Neural cell (in vitro differentiated cells): ENCODE measurements at regions not wholly inside any gene's neighbourhood (a gene's known extent, or its start where the extent isn't known, plus 50 kb on each side); places are given as distances from the start of the nearest gene placed in this dataset.
A peak's percentile ranks its signal among the peaks of the same experiment; 100 is the strongest.

Source experiments
- H2AFZ ChIP-seq: fragments of 200-600, 300-800 bp; sonication (generic), shearing (Covaris generic); 2 replicates; pipeline ENCODE4 v1.6.0; 2014; ENCODE audit warnings: low read depth, mild to moderate bottlenecking, antibody characterized with exemption, low read length, moderate library complexity
- H3F3A ChIP-seq: fragments of 200-600 bp; shearing (Covaris generic); 2 replicates; pipeline ENCODE4 v1.6.1; 2016; ENCODE audit warnings: mild to moderate bottlenecking, moderate library complexity, mixed read lengths, antibody characterized with exemption, low read length; ENCODE audit not compliant: insufficient read depth, poor library complexity, severe bottlenecking
- H3K27ac ChIP-seq: fragments of 200-600, 300-800 bp; sonication (generic), shearing (Covaris generic); 2 replicates; pipeline ENCODE4 v1.5.1; 2014; ENCODE audit warnings: mild to moderate bottlenecking, low read length, moderate library complexity
- H3K27me3 ChIP-seq: fragments of 300-800, 200-600 bp; sonication (generic), shearing (Covaris generic); 2 replicates; pipeline ENCODE4 v1.6.0; 2014; ENCODE audit warnings: mild to moderate bottlenecking, low read depth, low read length, moderate library complexity; ENCODE audit not compliant: insufficient read depth
- H3K36me3 ChIP-seq: fragments of 300-800, 200-600 bp; sonication (generic), shearing (Covaris generic); 2 replicates; pipeline ENCODE4 v1.5.1; 2014; ENCODE audit warnings: mild to moderate bottlenecking, antibody characterized with exemption, low read length, moderate library complexity; ENCODE audit not compliant: insufficient read depth
- H3K4me2 ChIP-seq: fragments of 300-800, 200-600 bp; sonication (generic), shearing (Covaris generic); 2 replicates; pipeline ENCODE4 v1.6.0; 2014; ENCODE audit warnings: mild to moderate bottlenecking, low read length
- H3K4me3 ChIP-seq: fragments of 300-800, 200-600 bp; sonication (generic), shearing (Covaris generic); 2 replicates; pipeline ENCODE4 v1.5.1; 2014; ENCODE audit warnings: mild to moderate bottlenecking, low read length, moderate library complexity
- H3K79me2 ChIP-seq: fragments of 200-600 bp; shearing (Covaris generic); replicated peaks from 2 replicates; pipeline ENCODE4 v1.6.0; 2014; ENCODE audit warnings: mild to moderate bottlenecking, low read length, moderate library complexity; ENCODE audit not compliant: insufficient read depth
- H3K9ac ChIP-seq: fragments of 300-800, 200-600 bp; sonication (generic), shearing (Covaris generic); 2 replicates; pipeline ENCODE4 v1.6.1; 2016; ENCODE audit warnings: mild to moderate bottlenecking, low read length, mixed read lengths
- H3K9me2 ChIP-seq: fragments of 200-600 bp; shearing (Covaris generic); 2 replicates; pipeline ENCODE4 v1.6.1; 2016; ENCODE audit warnings: mild to moderate bottlenecking, low read length, mixed read lengths; ENCODE audit not compliant: insufficient read depth
- H3K9me3 ChIP-seq: fragments of 200-600, 300-800 bp; sonication (generic), shearing (Covaris generic); 2 replicates; pipeline ENCODE4 v1.6.1; 2016; ENCODE audit warnings: mild to moderate bottlenecking, mixed run types, low read length, moderate library complexity, mixed read lengths
- H4K20me1 ChIP-seq: fragments of 200-600 bp; shearing (Covaris generic); 2 replicates; pipeline ENCODE4 v1.6.1; 2016; ENCODE audit warnings: mild to moderate bottlenecking, mixed run types; ENCODE audit not compliant: insufficient read depth
- EP300 ChIP-seq: fragments of 450-650 bp; conservative IDR thresholded peaks from 2 replicates; pipeline ENCODE4 v1.6.1; 2014; ENCODE audit warnings: antibody characterized with exemption, mild to moderate bottlenecking, moderate library complexity; ENCODE audit not compliant: poor library complexity, severe bottlenecking
- EZH2 ChIP-seq: fragments of 200-600, 300-800 bp; shearing (Covaris generic), sonication (generic); IDR thresholded peaks from 2 replicates; pipeline ENCODE4 v1.6.1; 2014; ENCODE audit warnings: antibody characterized with exemption, low read length, borderline replicate concordance, mild to moderate bottlenecking; ENCODE audit not compliant: insufficient read depth, poor library complexity, severe bottlenecking
- MXI1 ChIP-seq: fragments of 450-650 bp; conservative IDR thresholded peaks from 2 replicates; pipeline ENCODE4 v1.6.1; 2014; ENCODE audit warnings: antibody characterized with exemption, mild to moderate bottlenecking; ENCODE audit not compliant: poor library complexity, severe bottlenecking
- POLR2AphosphoS5 ChIP-seq: IDR thresholded peaks from 2 replicates; pipeline ENCODE4 v1.6.1; 2012
- RAD21 ChIP-seq: fragments of 450-650 bp; conservative IDR thresholded peaks from 2 replicates; pipeline ENCODE4 v1.6.1; 2014; ENCODE audit warnings: antibody characterized with exemption, mild to moderate bottlenecking, moderate library complexity
- SMC3 ChIP-seq: fragments of 450-650 bp; conservative IDR thresholded peaks from 2 replicates; pipeline ENCODE4 v1.6.1; 2014; ENCODE audit warnings: antibody characterized with exemption, mild to moderate bottlenecking, moderate library complexity; ENCODE audit not compliant: poor library complexity
- TAF1 ChIP-seq: IDR thresholded peaks from 2 replicates; pipeline ENCODE4 v1.6.1; 2012; ENCODE audit warnings: low read depth
- TF ChIP-seq, protein P1 (sequence below): fragments of 450-650 bp; IDR thresholded peaks from 2 replicates; pipeline ENCODE4 v1.5.1; 2014; ENCODE audit warnings: antibody characterized with exemption, mild to moderate bottlenecking, moderate library complexity; ENCODE audit not compliant: poor library complexity, severe bottlenecking
- TF ChIP-seq, protein P2 (sequence below): IDR thresholded peaks from 2 replicates; pipeline ENCODE4 v1.6.1; 2012; ENCODE audit warnings: borderline replicate concordance

DNA sequence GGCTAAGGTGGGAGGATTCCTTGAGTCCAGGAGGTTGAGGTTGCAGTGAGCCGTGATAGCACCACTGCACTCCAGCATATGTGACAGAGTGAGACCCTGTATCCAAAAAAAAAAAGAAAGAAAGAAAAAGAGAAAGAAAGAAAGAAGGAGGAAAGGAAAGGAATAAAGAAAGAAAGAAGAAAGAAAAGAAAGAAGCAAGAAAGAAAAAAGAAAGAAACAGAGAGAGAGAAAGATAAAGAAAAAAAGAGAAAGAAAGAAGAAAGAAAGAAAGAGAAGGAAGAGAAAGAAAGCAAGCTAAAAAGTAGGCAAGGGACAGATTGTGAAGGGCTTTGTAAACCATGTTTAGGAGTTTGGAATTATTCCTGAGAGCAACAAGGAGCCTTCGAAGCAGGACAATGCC is 80.1 kb downstream of the MAB21L3 start:
- Histone ChIP-seq H2AFZ (no peak overlapping the region), H3K9me3 (no peaks in the 10 kb centered on the region), H3K4me2 (no peak overlapping the region), H4K20me1 (no peaks in the 10 kb centered on the region), H3K4me3 (no peak overlapping the region), H3K79me2 (no peaks in the 10 kb centered on the region), H3K27me3 (no peaks in the 10 kb centered on the region), H3K9me2 (no peaks in the 10 kb centered on the region), H3K9ac (no peak overlapping the region), H3K27ac (no peak overlapping the region), H3F3A (peaks cover 2% of the 10 kb centered on the region), H3K36me3 (no peaks in the 10 kb centered on the region)
- no peak for TF ChIP-seq EZH2
- no peak for TF ChIP-seq EP300
- TF ChIP-seq POLR2AphosphoS5 = no peak
- TF ChIP-seq RAD21 = no peak
- TF ChIP-seq TAF1 = no peak
- TF ChIP-seq, protein P1, sequence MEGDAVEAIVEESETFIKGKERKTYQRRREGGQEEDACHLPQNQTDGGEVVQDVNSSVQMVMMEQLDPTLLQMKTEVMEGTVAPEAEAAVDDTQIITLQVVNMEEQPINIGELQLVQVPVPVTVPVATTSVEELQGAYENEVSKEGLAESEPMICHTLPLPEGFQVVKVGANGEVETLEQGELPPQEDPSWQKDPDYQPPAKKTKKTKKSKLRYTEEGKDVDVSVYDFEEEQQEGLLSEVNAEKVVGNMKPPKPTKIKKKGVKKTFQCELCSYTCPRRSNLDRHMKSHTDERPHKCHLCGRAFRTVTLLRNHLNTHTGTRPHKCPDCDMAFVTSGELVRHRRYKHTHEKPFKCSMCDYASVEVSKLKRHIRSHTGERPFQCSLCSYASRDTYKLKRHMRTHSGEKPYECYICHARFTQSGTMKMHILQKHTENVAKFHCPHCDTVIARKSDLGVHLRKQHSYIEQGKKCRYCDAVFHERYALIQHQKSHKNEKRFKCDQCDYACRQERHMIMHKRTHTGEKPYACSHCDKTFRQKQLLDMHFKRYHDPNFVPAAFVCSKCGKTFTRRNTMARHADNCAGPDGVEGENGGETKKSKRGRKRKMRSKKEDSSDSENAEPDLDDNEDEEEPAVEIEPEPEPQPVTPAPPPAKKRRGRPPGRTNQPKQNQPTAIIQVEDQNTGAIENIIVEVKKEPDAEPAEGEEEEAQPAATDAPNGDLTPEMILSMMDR = no peak
- TF ChIP-seq MXI1 = no peak
- TF ChIP-seq, protein P2, sequence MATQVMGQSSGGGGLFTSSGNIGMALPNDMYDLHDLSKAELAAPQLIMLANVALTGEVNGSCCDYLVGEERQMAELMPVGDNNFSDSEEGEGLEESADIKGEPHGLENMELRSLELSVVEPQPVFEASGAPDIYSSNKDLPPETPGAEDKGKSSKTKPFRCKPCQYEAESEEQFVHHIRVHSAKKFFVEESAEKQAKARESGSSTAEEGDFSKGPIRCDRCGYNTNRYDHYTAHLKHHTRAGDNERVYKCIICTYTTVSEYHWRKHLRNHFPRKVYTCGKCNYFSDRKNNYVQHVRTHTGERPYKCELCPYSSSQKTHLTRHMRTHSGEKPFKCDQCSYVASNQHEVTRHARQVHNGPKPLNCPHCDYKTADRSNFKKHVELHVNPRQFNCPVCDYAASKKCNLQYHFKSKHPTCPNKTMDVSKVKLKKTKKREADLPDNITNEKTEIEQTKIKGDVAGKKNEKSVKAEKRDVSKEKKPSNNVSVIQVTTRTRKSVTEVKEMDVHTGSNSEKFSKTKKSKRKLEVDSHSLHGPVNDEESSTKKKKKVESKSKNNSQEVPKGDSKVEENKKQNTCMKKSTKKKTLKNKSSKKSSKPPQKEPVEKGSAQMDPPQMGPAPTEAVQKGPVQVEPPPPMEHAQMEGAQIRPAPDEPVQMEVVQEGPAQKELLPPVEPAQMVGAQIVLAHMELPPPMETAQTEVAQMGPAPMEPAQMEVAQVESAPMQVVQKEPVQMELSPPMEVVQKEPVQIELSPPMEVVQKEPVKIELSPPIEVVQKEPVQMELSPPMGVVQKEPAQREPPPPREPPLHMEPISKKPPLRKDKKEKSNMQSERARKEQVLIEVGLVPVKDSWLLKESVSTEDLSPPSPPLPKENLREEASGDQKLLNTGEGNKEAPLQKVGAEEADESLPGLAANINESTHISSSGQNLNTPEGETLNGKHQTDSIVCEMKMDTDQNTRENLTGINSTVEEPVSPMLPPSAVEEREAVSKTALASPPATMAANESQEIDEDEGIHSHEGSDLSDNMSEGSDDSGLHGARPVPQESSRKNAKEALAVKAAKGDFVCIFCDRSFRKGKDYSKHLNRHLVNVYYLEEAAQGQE = no peak
- no peak for TF ChIP-seq SMC3

DNA sequence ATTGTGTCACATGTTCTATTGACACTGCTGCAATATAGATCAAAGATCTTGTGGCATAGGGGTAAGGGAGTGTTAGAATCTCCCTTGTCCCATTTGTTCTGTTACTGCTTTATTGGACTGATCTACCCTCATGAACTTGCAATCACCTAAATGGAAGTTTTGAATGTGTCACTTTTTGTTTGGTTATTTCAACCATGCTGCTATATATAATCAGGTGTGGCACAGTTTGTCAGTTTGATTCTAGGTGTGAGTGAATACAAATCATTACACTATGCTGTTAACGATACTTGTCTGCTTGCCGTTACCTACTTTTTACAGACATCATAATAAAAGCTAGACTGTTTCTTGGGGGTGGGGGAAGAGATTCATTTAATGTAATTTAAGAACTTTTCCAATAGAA is 82.6 kb downstream of the MAB21L3 start:
- Histone ChIP-seq H3K9me3 (no peaks in the 10 kb centered on the region), H3K27ac (peak overlapping the region; percentile 32), H4K20me1 (no peaks in the 10 kb centered on the region), H3K9ac (no peak overlapping the region), H3K4me2 (no peak overlapping the region), H3F3A (peaks cover 2% of the 10 kb centered on the region), H3K9me2 (no peaks in the 10 kb centered on the region), H3K27me3 (no peaks in the 10 kb centered on the region), H2AFZ (no peak overlapping the region), H3K4me3 (peak overlapping the region; percentile 19), H3K79me2 (no peaks in the 10 kb centered on the region), H3K36me3 (no peaks in the 10 kb centered on the region)
- TF ChIP-seq, protein P1 = no peak
- TF ChIP-seq POLR2AphosphoS5 = peak; percentile 5
- TF ChIP-seq, protein P2 = no peak
